Liver (tissue), 8 donors: ENCODE measurements at regions not wholly inside any gene's neighbourhood (a gene's known extent, or its start where the extent isn't known, plus 50 kb on each side); places are given as distances from the start of the nearest gene placed in this dataset.

Experiments used
- DNase-seq: peaks from one replicate; pipeline ENCODE4 v3.0.0-alpha.2; 2017; ENCODE audit warnings: low spot score
- H3K27ac ChIP-seq, 2 donors: one replicate each; pipeline ENCODE4 v1.7.0; 2013; ENCODE audit warnings: inconsistent platforms in 2 of 2, low read length in 2 of 2, control low read depth in 1 of 2, low read depth in 1 of 2, mild to moderate bottlenecking in 1 of 2
- H3K27me3 ChIP-seq, 4 donors: one replicate each; pipeline versions ENCODE4 v1.6.1 to v1.7.0; 2013; ENCODE audit warnings: low read length in 3 of 4, inconsistent platforms in 1 of 4, mild to moderate bottlenecking in 1 of 4, moderate library complexity in 1 of 4; ENCODE audit not compliant: control insufficient read depth in 4 of 4, insufficient read depth in 4 of 4
- H3K36me3 ChIP-seq, 4 donors: one replicate each; pipeline versions ENCODE4 v1.6.1 to v1.7.0; 2013; ENCODE audit warnings: low read length in 3 of 4, mild to moderate bottlenecking in 3 of 4, low read depth in 1 of 4, moderate library complexity in 1 of 4; ENCODE audit not compliant: control insufficient read depth in 4 of 4, insufficient read depth in 3 of 4
- H3K4me1 ChIP-seq, 4 donors: one replicate each; pipeline versions ENCODE4 v1.6.1 to v1.7.0; 2013; ENCODE audit warnings: low read length in 3 of 4, mild to moderate bottlenecking in 3 of 4, moderate library complexity in 1 of 4; ENCODE audit not compliant: control insufficient read depth in 4 of 4, insufficient read depth in 4 of 4
- H3K4me3 ChIP-seq, 3 donors: one replicate each; pipeline versions ENCODE4 v1.6.1 to v1.7.0; 2013; ENCODE audit warnings: low read length in 3 of 3, control low read depth in 1 of 3, low read depth in 1 of 3, mild to moderate bottlenecking in 1 of 3
- H3K9ac ChIP-seq, 2 donors: one replicate each; pipeline ENCODE4 v1.7.0; 2013; ENCODE audit warnings: low read length in 2 of 2, mild to moderate bottlenecking in 2 of 2, moderate library complexity in 2 of 2, control low read depth in 1 of 2, low read depth in 1 of 2
- H3K9me3 ChIP-seq, 4 donors: one replicate each; pipeline versions ENCODE4 v1.6.1 to v1.7.0; 2013; ENCODE audit warnings: low read length in 3 of 4; ENCODE audit not compliant: control insufficient read depth in 4 of 4
- CTCF ChIP-seq: fragments of 150-350 bp; IDR thresholded peaks from 2 replicates; pipeline ENCODE4 v1.5.1; 2017; ENCODE audit warnings: improper control_type of control experiment, low read depth, low read length; ENCODE audit not compliant: missing input control
- GABPA ChIP-seq, 2 donors: IDR thresholded peaks in 1 of 2; conservative IDR thresholded peaks in 1 of 2; 2 replicates each; pipeline ENCODE4 v1.6.1; 2016; ENCODE audit warnings: antibody characterized with exemption in 2 of 2, mild to moderate bottlenecking in 1 of 2, moderate library complexity in 1 of 2
- HNF4A ChIP-seq, 2 donors: conservative IDR thresholded peaks; 2 replicates each; pipeline ENCODE4 v1.6.1; 2016; ENCODE audit warnings: antibody characterized with exemption in 2 of 2, mild to moderate bottlenecking in 2 of 2
- HNF4G ChIP-seq: IDR thresholded peaks from 2 replicates; pipeline ENCODE4 v1.6.1; 2016; ENCODE audit warnings: antibody characterized with exemption
- JUND ChIP-seq, 2 donors: IDR thresholded peaks; 2 replicates each; pipeline ENCODE4 v1.6.1; 2016; ENCODE audit warnings: antibody characterized with exemption in 2 of 2
- NR2F2 ChIP-seq: IDR thresholded peaks from 2 replicates; pipeline ENCODE4 v1.6.1; 2016; ENCODE audit warnings: antibody characterized with exemption
- RAD21 ChIP-seq, 2 donors: IDR thresholded peaks; 2 replicates each; pipeline ENCODE4 v1.6.1; 2016; ENCODE audit warnings: antibody characterized with exemption in 2 of 2, mild to moderate bottlenecking in 2 of 2
- RXRA ChIP-seq, 2 donors: IDR thresholded peaks; 2 replicates each; pipeline ENCODE4 v1.6.1; 2017 to 2018; ENCODE audit warnings: antibody characterized with exemption in 2 of 2, mild to moderate bottlenecking in 1 of 2
- SP1 ChIP-seq: IDR thresholded peaks from 2 replicates; pipeline ENCODE4 v1.6.1; 2018; ENCODE audit warnings: antibody characterized with exemption, mild to moderate bottlenecking
- TAF1 ChIP-seq: conservative IDR thresholded peaks from 2 replicates; pipeline ENCODE4 v1.6.1; 2016; ENCODE audit warnings: antibody characterized with exemption, mild to moderate bottlenecking
- WGBS: extraction: QIAGEN DNeasy Blood & Tissue Kit; methylation state at CpG from one replicate; pipeline ENCODE4 v1.1.7; 2013; 5-methylcytosine and 5-hydroxymethylcytosine counted together
- TF ChIP-seq, protein P1 (sequence below): IDR thresholded peaks from 2 replicates; pipeline ENCODE4 v1.6.1; 2016; ENCODE audit warnings: antibody characterized with exemption
- TF ChIP-seq, protein P2 (sequence below): IDR thresholded peaks from 2 replicates; pipeline ENCODE4 v1.6.1; 2016; ENCODE audit warnings: antibody characterized with exemption, mild to moderate bottlenecking
- TF ChIP-seq, protein P3 (sequence below): IDR thresholded peaks from 2 replicates; pipeline ENCODE4 v1.6.1; 2016; ENCODE audit warnings: antibody characterized with exemption
- donor health status: healthy.
- donor health status: healthy.
- donor health status: healthy.
- donor health status: healthy.
- donor health status: healthy.

DNA sequence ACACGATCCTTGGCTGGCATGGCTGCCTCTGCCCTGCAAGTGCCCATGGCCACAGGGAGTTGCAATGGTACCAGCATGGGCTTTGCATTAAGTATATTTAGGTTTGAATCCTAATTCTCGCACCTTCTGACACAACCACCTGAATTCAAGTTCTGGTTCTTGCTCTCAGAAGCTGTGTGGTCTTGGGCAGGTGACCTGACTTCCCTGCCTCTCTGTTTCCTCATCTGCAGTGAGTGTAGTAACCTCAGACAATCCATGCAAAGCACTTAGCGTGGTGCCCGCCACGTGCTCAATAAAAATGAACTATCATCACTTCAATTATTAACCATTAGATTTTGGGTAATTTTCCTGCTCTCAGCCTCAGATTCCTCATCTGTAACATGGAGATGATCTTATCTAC is 378.8 kb upstream of the ARID1B start:
- Histone ChIP-seq H3K27me3 (peaks cover 0 to 3% (median 1%) of the 10 kb centered on the region in 4 donors), H3K36me3 (no peaks in the 10 kb centered on the region), H3K4me3 (no peak overlapping the region), H3K9me3 (no peaks in the 10 kb centered on the region), H3K4me1 (peaks cover 0 to 4% (median 0%) of the 10 kb centered on the region in 4 donors), H3K27ac (no peak overlapping the region), H3K9ac (no peak overlapping the region)
- no peak for DNase-seq
- TF ChIP-seq HNF4G = no peak
- no peak for TF ChIP-seq RAD21 (IDR thresholded peaks at IDR 0.05)
- no peak for TF ChIP-seq HNF4A (conservative IDR thresholded peaks at IDR 0.05)
- no peak for TF ChIP-seq RXRA (IDR thresholded peaks at IDR 0.05)
- TF ChIP-seq TAF1 = no peak
- TF ChIP-seq, protein P1, sequence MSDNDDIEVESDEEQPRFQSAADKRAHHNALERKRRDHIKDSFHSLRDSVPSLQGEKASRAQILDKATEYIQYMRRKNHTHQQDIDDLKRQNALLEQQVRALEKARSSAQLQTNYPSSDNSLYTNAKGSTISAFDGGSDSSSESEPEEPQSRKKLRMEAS = no peak
- TF ChIP-seq, protein P2, sequence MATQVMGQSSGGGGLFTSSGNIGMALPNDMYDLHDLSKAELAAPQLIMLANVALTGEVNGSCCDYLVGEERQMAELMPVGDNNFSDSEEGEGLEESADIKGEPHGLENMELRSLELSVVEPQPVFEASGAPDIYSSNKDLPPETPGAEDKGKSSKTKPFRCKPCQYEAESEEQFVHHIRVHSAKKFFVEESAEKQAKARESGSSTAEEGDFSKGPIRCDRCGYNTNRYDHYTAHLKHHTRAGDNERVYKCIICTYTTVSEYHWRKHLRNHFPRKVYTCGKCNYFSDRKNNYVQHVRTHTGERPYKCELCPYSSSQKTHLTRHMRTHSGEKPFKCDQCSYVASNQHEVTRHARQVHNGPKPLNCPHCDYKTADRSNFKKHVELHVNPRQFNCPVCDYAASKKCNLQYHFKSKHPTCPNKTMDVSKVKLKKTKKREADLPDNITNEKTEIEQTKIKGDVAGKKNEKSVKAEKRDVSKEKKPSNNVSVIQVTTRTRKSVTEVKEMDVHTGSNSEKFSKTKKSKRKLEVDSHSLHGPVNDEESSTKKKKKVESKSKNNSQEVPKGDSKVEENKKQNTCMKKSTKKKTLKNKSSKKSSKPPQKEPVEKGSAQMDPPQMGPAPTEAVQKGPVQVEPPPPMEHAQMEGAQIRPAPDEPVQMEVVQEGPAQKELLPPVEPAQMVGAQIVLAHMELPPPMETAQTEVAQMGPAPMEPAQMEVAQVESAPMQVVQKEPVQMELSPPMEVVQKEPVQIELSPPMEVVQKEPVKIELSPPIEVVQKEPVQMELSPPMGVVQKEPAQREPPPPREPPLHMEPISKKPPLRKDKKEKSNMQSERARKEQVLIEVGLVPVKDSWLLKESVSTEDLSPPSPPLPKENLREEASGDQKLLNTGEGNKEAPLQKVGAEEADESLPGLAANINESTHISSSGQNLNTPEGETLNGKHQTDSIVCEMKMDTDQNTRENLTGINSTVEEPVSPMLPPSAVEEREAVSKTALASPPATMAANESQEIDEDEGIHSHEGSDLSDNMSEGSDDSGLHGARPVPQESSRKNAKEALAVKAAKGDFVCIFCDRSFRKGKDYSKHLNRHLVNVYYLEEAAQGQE = no peak
- no peak for TF ChIP-seq CTCF
- no peak for TF ChIP-seq NR2F2
- 78% methylated on average over 5 of the region's 5 CpGs for WGBS

GRCh38 chr6:156396791-156397418 is 380.3 kb upstream of the ARID1B start:
- Histone ChIP-seq H3K9ac (no peak overlapping the region), H3K36me3 (no peaks in the 10 kb centered on the region), H3K27ac (no peak overlapping the region), H3K4me3 (no peak overlapping the region), H3K9me3 (no peaks in the 10 kb centered on the region), H3K27me3 (peaks cover 0 to 5% (median 2%) of the 10 kb centered on the region in 4 donors), H3K4me1 (peaks cover 0 to 4% (median 0%) of the 10 kb centered on the region in 4 donors)
- 36% methylated on average over 45 of the region's 45 CpGs for WGBS
- DNase-seq = no peak
- TF ChIP-seq RXRA (IDR thresholded peaks at IDR 0.05) (no peak), RAD21 (IDR thresholded peaks at IDR 0.05) (no peak), TAF1 (no peak), SP1 (no peak), HNF4G (no peak), JUND (IDR thresholded peaks at IDR 0.05) (no peak), GABPA (IDR thresholded peaks at IDR 0.05 in 1 of 2, conservative IDR thresholded peaks at IDR 0.05 in 1 of 2) (no peak), NR2F2 (no peak)
- TF ChIP-seq, protein P2 = no peak
- TF ChIP-seq, protein P3, sequence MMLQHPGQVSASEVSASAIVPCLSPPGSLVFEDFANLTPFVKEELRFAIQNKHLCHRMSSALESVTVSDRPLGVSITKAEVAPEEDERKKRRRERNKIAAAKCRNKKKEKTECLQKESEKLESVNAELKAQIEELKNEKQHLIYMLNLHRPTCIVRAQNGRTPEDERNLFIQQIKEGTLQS = no peak
- TF ChIP-seq, protein P1 = no peak
